ENCODE measurements at regions not wholly inside any gene's neighbourhood (a gene's known extent, or its start where the extent isn't known, plus 50 kb on each side); places are given as distances from the start of the nearest gene placed in this dataset.
"Not testable (repeated sequence)": the region's sequence is repeated elsewhere in the genome, so short reads cannot be mapped to it uniquely, and the experiment has no call there.

DNA sequence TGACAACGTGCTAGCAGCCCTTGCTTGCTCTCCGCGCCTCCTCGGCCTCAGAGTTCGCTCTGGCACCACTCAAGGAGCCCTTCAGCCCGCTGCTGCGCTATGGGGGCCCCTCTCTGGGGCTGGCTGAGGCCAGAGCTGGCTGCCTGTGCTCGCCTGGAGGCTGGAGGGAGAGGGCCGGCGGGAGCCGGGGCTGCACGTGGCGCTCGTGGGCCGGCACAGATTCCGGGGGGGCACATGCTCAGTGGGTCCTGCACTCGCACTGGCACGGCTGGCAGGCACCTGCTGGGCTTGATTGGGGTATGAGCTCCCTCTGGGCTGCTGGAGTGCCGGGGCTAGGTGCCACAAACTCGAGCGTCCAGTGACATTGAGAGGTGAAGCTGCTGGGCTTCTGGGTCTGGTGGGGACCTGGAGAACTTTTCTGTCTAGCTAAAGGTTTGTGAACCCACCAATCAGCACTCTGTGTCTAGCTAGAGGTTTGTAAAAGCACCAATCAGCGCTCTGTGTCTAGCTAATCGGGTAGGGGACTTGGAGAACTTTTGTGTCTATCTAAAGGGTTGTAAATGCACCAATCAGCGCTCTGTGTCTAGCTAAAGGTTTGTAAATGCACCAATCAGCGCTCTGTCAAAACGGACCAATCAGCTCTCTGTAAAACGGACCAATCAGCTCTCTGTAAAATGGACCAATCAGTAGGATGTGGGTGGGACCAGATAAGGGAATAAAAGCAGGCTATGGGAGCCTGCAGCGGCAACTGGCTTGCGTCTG is 119.4 kb downstream of the RAP2B start:
- not testable (repeated sequence) for DNase-seq, ATAC-seq
- H3K4me1 Mint-ChIP-seq (ENCODE audit: low read depth), result peaks cover 23% of the 10 kb centered on the region

DNA sequence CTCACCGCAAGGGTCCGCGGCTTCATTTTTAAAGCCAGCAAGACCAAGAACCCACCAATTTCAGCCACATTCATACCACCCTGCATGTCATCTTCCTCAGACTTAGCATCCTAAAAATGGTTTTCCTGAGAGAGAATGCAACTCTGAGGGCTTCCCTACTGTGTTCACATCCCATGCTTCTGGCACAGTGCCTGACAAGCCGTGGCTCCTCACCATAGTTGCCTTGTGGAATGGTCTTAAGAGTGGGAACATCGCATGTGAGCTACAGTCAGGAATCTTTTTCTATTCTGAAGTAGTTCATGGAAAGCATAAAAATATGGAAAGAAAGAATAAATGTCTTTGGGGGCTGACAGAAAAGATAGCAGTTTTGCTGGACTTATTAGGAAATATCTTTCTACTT is 120.3 kb downstream of the RAP2B start:
- Mint-ChIP-seq H3K4me3 (no peak overlapping the region), H3K36me3 (ENCODE audit: insufficient read depth) (no peaks in the 10 kb centered on the region), H3K9me3 (no peaks in the 10 kb centered on the region), H3K27me3 (ENCODE audit: low read depth) (no peaks in the 10 kb centered on the region), H3K4me1 (ENCODE audit: low read depth) (peaks cover 28% of the 10 kb centered on the region)
- DNase-seq (no peak), ATAC-seq (no peak)

More for the DNA sequence above, 119.4 kb downstream of the RAP2B start:
- H3K36me3 Mint-ChIP-seq (ENCODE audit: insufficient read depth); H3K4me3 Mint-ChIP-seq; H3K27me3 Mint-ChIP-seq (ENCODE audit: low read depth); H3K9me3 Mint-ChIP-seq: not testable (repeated sequence)

DNA sequence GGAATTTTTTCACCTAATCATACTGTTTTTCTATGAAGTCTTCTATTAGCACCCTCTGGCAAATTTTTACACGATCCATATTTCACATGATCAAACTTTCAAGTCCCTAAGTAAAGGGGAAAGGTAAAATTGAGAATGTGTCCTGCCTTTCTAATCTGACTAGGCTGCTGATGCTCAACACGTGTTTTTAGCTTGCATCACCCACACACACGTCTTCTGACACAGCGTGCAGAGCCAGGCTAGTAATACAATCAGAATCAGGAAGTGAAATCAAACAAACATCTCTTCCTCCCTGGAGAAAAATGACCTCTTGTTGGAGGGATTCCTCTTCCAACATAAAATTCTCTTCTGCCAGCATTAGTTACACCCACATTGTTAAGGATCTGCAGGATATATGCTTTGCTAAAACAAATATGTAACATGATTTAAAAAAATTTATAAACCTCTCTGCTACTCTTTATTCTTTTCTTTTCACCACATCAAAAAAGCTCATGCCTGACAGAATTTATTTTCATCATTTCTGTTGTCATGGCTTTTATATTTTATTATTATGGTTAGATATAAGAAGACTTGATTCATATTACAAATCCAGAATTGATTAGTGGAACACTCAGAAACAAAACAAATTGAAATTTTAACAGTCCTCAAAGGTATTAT is 122.4 kb downstream of the RAP2B start:
- ATAC-seq (peak; percentile 62 to 71), DNase-seq (no peak)
- Mint-ChIP-seq H3K4me3 (peak overlapping the region; percentile 28), H3K4me1 (ENCODE audit: low read depth) (peaks cover 42% of the 10 kb centered on the region), H3K27me3 (ENCODE audit: low read depth) (no peaks in the 10 kb centered on the region), H3K36me3 (ENCODE audit: insufficient read depth) (no peaks in the 10 kb centered on the region), H3K9me3 (no peaks in the 10 kb centered on the region)

DNA sequence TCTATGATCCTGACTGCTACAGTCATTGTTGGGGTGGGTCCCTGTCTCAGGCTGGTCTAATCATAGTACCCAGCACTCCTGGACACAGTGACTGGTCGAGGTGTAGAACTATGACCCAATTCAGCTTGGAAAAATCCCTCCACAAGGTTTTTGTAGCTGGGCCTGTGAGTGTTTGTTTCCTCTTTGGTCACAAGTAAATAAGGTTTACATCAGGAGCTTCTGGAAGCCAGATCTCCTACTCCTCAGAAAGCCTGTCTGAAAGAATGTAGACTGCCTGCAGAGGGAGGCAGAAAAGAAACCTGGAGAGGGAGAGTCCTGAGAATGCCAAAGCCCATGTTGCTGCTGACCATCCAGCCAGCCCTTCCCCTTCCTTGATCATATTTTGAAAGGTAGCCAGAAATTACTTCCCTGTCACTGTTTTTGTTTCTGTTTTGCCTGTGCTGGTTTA is 123.2 kb downstream of the RAP2B start:
- Mint-ChIP-seq H3K4me3 (no peak overlapping the region), H3K36me3 (ENCODE audit: insufficient read depth) (no peaks in the 10 kb centered on the region), H3K9me3 (no peaks in the 10 kb centered on the region), H3K27me3 (ENCODE audit: low read depth) (no peaks in the 10 kb centered on the region), H3K4me1 (ENCODE audit: low read depth) (peaks cover 46% of the 10 kb centered on the region)
- ATAC-seq (no peak), DNase-seq (no peak)

DNA sequence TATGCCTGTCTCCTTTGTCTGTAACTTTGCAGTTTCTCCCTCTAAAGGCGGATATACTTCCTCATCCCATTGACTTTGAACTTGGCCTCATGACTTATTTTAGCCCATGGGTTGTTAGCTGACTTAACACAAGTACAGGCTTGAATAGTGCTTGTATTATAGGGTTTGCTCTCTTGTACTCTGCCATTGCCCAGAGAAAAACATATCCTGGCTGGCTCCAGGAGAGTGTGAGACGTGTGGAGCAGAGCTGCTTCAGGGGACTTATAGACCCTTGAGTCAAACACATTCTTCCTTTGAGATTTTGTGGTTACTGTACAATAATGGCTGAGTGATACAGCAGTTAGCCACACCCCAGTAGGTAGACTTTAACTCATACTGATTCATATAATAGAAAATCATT is 124.0 kb downstream of the RAP2B start:
- Mint-ChIP-seq H3K4me3 (no peak overlapping the region), H3K9me3 (no peaks in the 10 kb centered on the region), H3K4me1 (ENCODE audit: low read depth) (peaks cover 54% of the 10 kb centered on the region), H3K27me3 (ENCODE audit: low read depth) (no peaks in the 10 kb centered on the region), H3K36me3 (ENCODE audit: insufficient read depth) (no peaks in the 10 kb centered on the region)
- DNase-seq, result no peak
- peak in 1 of 2 donors; percentile 60 for ATAC-seq

DNA sequence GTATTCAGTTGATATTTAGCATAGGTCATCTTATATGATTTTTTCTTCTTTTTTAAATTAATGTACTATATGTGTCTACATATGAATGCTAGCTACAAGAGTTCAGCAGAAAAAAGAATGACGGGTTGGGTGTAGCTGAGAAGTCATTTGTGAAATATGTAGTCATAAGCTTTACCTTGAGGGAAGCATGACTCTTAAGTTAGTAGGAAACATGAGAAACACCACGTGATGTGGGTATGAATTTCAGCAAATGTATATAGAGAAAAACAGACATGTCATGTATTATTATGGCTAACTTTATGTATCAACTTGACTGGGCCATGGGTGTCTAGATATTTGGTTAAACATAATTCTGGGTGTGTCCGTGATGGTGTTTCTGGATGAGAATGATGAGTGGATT is 125.0 kb downstream of the RAP2B start:
- ATAC-seq, result peak; percentile 33 to 42
- no peaks in the 10 kb centered on the region for H3K36me3 Mint-ChIP-seq (ENCODE audit: insufficient read depth)
- peaks cover 63% of the 10 kb centered on the region for H3K4me1 Mint-ChIP-seq (ENCODE audit: low read depth)
- DNase-seq, result no peak
- H3K27me3 Mint-ChIP-seq (ENCODE audit: low read depth), result no peaks in the 10 kb centered on the region
- no peaks in the 10 kb centered on the region for H3K9me3 Mint-ChIP-seq
- no peak overlapping the region for H3K4me3 Mint-ChIP-seq

DNA sequence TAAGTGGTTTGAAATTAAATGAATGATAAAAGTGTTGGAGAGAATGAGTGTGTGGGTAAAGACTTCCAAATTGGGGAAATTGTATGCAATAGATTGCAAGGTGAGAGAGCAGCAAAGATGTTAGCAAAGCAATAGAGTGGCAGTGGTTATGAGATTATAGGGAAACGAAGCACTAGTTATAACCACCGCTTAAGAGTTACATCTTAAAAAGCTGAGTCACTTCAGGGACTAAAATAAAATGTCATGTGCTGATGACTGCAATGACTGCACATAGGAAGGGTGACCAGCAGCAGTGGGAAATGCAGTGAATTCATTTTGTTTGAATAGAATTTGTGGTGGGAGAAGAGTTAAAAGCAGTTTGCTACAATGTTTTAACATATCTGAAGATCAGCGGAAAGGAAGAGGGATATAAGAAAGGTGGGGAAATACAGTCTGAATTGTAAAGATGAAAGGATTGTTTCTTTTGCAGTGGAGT is 127.3 kb downstream of the RAP2B start:
- no peak for DNase-seq
- Mint-ChIP-seq H3K9me3 (no peaks in the 10 kb centered on the region), H3K36me3 (ENCODE audit: insufficient read depth) (no peaks in the 10 kb centered on the region), H3K4me3 (no peak overlapping the region), H3K27me3 (ENCODE audit: low read depth) (no peaks in the 10 kb centered on the region), H3K4me1 (ENCODE audit: low read depth) (peaks cover 56% of the 10 kb centered on the region)
- ATAC-seq, result no peak

DNA sequence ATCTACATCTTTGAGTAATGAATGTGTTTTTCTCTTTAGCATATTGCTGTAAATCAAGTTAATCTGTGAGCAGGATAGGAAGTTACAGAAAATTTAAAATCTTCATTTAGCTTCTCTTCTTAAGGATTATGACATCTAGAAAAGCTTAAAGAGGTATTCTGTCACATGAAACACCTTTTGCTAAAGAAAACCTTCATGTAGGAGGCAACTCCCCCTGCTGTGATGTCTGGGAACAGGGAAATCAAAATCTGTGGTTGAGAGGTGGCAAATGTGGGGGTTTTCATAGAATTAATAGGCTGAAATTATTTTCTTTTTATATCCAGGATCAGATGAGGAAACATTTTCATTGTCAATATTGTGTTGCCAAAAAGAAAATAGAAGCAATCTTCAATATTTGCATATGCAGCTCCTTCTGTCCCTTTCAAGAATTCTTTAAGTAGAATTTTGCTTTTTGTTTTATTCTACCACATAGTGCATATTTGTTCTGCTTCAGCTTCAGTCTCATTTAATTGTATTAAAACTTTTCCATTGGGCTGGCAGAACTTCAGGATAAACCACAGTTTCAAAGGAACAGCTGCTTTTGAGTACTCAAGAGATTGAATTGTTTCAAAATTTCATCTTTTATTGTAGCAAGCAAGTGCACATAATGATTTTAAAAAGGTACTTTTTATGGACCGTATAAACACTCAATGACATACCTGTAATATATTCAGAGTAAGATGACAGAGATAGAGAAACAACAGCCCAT is 128.4 kb downstream of the RAP2B start:
- H3K4me1 Mint-ChIP-seq (ENCODE audit: low read depth), result peaks cover 47% of the 10 kb centered on the region
- no peaks in the 10 kb centered on the region for H3K27me3 Mint-ChIP-seq (ENCODE audit: low read depth)
- no peak overlapping the region for H3K4me3 Mint-ChIP-seq
- DNase-seq, result no peak
- H3K36me3 Mint-ChIP-seq (ENCODE audit: insufficient read depth), result no peaks in the 10 kb centered on the region
- ATAC-seq, result no peak
- H3K9me3 Mint-ChIP-seq, result no peaks in the 10 kb centered on the region

DNA sequence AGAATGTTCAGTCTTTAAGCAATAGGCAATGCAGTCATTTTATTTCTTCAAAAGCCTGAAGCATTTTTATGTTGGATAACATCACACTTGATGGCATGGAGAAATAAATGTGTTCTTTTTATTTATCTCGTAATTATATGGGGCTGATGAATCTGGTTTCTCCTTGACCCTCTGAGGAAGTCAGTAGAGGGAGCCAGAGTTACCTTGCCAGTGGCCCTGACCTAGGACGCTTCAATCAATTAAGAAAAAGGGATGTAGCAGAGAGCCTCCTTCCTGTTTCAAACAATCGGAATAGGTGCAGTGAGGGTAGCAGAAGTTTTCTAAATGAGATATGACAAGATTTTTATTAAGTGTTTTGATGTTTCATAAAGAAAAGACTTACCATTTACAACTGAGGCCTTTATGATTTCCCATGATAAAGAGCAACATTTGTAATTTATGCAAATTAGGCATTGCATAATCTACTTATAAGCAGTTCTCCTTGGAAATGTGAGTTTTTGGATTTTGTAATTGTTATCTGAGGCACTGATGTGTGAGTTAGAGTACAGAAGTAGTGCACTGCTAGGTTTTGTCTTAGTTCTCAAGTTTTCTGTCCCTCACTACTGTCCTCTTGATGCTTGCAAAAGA is 129.1 kb downstream of the RAP2B start:
- DNase-seq (no peak), ATAC-seq (no peak)
- H3K4me3 Mint-ChIP-seq, result no peak overlapping the region

DNA sequence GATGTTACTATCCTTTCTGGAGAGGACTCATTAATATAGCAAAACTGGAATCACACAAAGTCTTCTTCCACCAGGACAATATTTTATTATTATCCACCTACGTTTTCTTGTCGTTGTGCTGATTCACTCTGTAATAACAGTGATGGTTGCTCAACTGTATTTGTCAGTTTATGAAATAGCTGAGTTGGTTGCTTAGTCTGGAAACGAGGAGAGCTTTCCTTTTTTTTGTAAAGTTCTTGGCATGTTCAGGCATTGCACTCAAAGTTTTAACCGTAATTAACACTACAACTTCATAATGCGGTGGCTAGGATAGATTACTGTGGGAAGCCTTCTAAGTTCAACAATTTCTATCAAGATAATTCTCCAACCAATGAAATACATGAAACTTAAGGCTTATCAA is 131.2 kb downstream of the RAP2B start:
- no peaks in the 10 kb centered on the region for H3K9me3 Mint-ChIP-seq
- no peaks in the 10 kb centered on the region for H3K36me3 Mint-ChIP-seq (ENCODE audit: insufficient read depth)
- peaks cover 30% of the 10 kb centered on the region for H3K4me1 Mint-ChIP-seq (ENCODE audit: low read depth)
- DNase-seq, result no peak
- no peak for ATAC-seq
- no peaks in the 10 kb centered on the region for H3K27me3 Mint-ChIP-seq (ENCODE audit: low read depth)
- H3K4me3 Mint-ChIP-seq, result no peak overlapping the region

More for the DNA sequence above, 129.1 kb downstream of the RAP2B start:
- no peaks in the 10 kb centered on the region for H3K9me3 Mint-ChIP-seq
- H3K4me1 Mint-ChIP-seq (ENCODE audit: low read depth), result peaks cover 40% of the 10 kb centered on the region
- no peaks in the 10 kb centered on the region for H3K27me3 Mint-ChIP-seq (ENCODE audit: low read depth)
- no peaks in the 10 kb centered on the region for H3K36me3 Mint-ChIP-seq (ENCODE audit: insufficient read depth)

DNA sequence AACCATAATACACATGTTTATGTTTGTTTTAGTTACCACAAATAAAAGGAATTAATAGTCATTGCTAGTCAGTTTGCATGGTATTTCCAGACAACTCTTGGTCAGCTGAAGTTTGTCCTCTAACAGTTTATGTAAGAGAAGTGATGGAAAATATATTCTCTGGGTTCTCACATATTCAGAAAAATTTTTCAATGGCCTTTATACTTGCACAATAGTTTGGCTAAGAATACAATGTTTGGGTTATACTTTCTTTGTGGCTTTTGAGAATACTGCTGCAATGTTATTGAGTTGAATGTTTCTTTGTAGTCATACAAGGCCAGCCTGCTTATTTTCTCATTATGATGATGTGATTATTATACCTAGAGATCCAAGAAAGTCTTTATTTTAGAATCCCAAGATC is 133.9 kb downstream of the RAP2B start:
- peaks cover 9% of the 10 kb centered on the region for H3K4me1 Mint-ChIP-seq (ENCODE audit: low read depth)
- no peak overlapping the region for H3K4me3 Mint-ChIP-seq
- H3K27me3 Mint-ChIP-seq (ENCODE audit: low read depth), result peaks cover 3% of the 10 kb centered on the region
- DNase-seq (no peak), ATAC-seq (no peak)
- no peaks in the 10 kb centered on the region for H3K9me3 Mint-ChIP-seq
- H3K36me3 Mint-ChIP-seq (ENCODE audit: insufficient read depth), result no peaks in the 10 kb centered on the region

DNA sequence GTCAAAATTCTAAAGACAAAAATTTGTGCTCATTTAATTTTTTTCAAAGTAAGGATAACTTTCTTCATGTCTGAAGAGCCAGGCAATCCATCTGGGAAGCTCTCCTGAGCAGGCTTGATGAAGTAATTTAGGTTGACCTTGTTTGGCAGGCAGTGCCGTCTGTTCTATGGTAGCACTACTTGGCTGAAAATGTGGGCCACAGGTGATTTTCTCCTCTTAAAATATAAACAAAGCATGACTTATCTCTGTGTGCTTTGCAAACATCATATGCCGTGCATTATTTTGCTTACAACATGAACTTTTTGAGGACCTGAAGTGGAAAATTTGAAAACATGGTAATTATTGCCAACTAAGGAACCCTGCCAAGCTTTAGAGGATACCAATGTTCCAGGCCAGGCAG is 143.2 kb downstream of the RAP2B start:
- Mint-ChIP-seq H3K4me3 (no peak overlapping the region), H3K36me3 (ENCODE audit: insufficient read depth) (no peaks in the 10 kb centered on the region), H3K9me3 (no peaks in the 10 kb centered on the region), H3K27me3 (ENCODE audit: low read depth) (no peaks in the 10 kb centered on the region), H3K4me1 (ENCODE audit: low read depth) (no peaks in the 10 kb centered on the region)
- no peak for ATAC-seq
- no peak for DNase-seq

DNA sequence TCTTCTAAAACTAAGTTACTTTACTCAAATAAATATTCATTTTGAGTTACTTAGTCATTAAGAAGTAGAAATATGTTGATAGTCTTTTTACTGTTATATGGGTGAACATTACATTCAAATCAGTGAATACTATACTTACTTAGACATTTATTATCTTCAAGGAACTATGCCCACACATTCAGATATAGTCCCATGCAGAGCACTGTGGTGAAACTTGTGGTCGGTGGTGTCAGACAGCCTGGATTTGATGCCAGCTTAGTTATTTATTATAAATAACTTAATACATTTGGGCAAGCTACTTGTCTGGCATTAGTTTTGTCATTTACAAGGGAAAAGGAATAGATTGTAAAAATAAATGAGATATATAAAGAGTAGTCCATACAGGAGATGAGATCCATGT is 149.5 kb downstream of the RAP2B start:
- no peak for DNase-seq
- Mint-ChIP-seq H3K4me3 (no peak overlapping the region), H3K27me3 (ENCODE audit: low read depth) (peaks cover 1% of the 10 kb centered on the region), H3K36me3 (ENCODE audit: insufficient read depth) (no peaks in the 10 kb centered on the region), H3K4me1 (ENCODE audit: low read depth) (peaks cover 6% of the 10 kb centered on the region), H3K9me3 (no peaks in the 10 kb centered on the region)
- ATAC-seq, result no peak

DNA sequence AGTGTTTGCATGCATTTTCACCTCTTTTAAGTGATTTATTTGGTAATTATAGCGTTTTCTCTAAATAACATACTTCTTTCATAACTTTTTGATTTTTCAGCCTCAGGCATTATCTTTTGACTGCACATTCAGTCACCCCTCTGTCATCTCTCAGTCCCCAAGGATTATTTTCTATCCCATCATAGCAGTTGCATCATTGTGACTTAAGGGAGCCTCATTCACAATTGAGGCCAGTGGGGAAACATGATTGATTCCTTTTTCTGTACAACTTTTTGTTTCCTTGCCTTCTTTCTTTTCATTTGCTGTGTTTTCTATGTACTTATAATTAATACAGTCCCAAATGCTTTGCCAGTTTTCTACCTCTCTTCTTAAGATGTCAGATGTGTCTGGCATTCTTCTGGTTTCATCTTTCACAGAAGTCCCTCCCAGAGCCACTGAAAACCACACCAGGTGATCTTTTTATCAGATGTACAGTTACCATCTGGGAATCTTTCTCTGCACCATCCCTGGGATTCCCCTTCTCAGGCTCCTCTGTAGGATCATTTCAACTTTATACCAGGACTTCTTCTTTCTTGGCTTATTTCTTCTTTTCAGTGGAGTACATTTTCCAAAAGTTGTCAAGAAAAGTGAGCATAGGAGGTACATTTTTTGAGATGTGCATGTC is 151.4 kb downstream of the RAP2B start:
- no peaks in the 10 kb centered on the region for H3K9me3 Mint-ChIP-seq
- peaks cover 1% of the 10 kb centered on the region for H3K27me3 Mint-ChIP-seq (ENCODE audit: low read depth)
- no peak overlapping the region for H3K4me3 Mint-ChIP-seq
- H3K36me3 Mint-ChIP-seq (ENCODE audit: insufficient read depth), result no peaks in the 10 kb centered on the region
- DNase-seq, result no peak
- no peak for ATAC-seq
- peaks cover 6% of the 10 kb centered on the region for H3K4me1 Mint-ChIP-seq (ENCODE audit: low read depth)

All from activated T-cell treated with anti-CD3 and anti-CD28 coated beads, Interleukin-2, amount 50 U/mL, for 4 hours (primary cell).